Mesodermal cell (in vitro differentiated cells): ENCODE measurements at regions not wholly inside any gene's neighbourhood (a gene's known extent, or its start where the extent isn't known, plus 50 kb on each side); places are given as distances from the start of the nearest gene placed in this dataset.

Experiments used
- H3K27ac ChIP-seq: 2 replicates; pipeline ENCODE4 v1.7.0; 2013; ENCODE audit warnings: mild to moderate bottlenecking, low read depth, low read length, moderate library complexity; ENCODE audit not compliant: severe bottlenecking
- H3K36me3 ChIP-seq: 2 replicates; pipeline ENCODE4 v1.7.1; 2013; ENCODE audit warnings: mild to moderate bottlenecking, low read length, moderate library complexity; ENCODE audit not compliant: control insufficient read depth, insufficient read depth
- H3K4me1 ChIP-seq: one replicate; pipeline ENCODE4 v1.7.1; 2013; ENCODE audit warnings: mild to moderate bottlenecking, low read length; ENCODE audit not compliant: insufficient read depth, control insufficient read depth, poor library complexity, severe bottlenecking
- H3K4me3 ChIP-seq: 2 replicates; pipeline ENCODE4 v1.7.0; 2013; ENCODE audit warnings: low read length, control low read depth, mild to moderate bottlenecking; ENCODE audit not compliant: insufficient read depth, poor library complexity, severe bottlenecking; ENCODE audit errors: extremely low read depth
- H3K9me3 ChIP-seq: 2 replicates; pipeline ENCODE4 v1.7.1; 2013; ENCODE audit warnings: mild to moderate bottlenecking, low read length, moderate library complexity; ENCODE audit not compliant: control insufficient read depth
- WGBS, 2 experiments: methylation state at CpG; one replicate each; pipeline ENCODE4 v1.1.5; 2013; ENCODE audit warnings: missing lambda C conversion rate in 2 of 2; ENCODE audit not compliant: insufficient coverage in 2 of 2; 5-methylcytosine and 5-hydroxymethylcytosine counted together

DNA sequence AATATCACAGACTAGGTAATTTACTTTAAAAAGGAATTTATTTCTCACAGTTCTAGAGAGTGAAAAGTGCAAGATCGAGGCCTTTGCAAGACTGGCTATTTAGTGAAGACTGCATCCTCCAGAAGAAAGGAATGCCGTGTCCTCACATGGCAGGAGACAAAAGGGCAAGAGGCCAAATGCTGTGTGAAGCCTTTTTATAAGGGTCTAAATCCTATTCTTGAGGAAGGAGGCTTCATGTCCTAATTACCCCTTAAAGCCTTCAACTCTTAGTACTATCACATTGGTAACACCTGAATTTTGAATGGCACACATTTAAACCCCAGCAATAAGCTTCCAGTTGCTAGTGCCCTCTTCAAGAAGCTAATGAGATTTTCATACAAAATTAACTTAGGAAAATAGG is 1882.3 kb upstream of the PIK3C3 start:
- no peak overlapping the region for H3K27ac ChIP-seq
- no peaks in the 10 kb centered on the region for H3K9me3 ChIP-seq
- H3K4me1 ChIP-seq, result no peaks in the 10 kb centered on the region
- no peak overlapping the region for H3K4me3 ChIP-seq
- H3K36me3 ChIP-seq, result no peaks in the 10 kb centered on the region
- 73% methylated on average over 2 of the region's 2 CpGs; no CpG with 5 or more reads in 1 of the 2 experiments for WGBS, 2 experiments

GRCh38 chr18:40066368-40066767 is 1888.7 kb upstream of the PIK3C3 start:
- no peak overlapping the region for H3K27ac ChIP-seq
- no peaks in the 10 kb centered on the region for H3K36me3 ChIP-seq
- no peaks in the 10 kb centered on the region for H3K9me3 ChIP-seq
- no peaks in the 10 kb centered on the region for H3K4me1 ChIP-seq
- no peak overlapping the region for H3K4me3 ChIP-seq
- whole genome bisulfite sequencing, 2 experiments, result no CpG with 5 or more reads among the region's 1 CpG

DNA sequence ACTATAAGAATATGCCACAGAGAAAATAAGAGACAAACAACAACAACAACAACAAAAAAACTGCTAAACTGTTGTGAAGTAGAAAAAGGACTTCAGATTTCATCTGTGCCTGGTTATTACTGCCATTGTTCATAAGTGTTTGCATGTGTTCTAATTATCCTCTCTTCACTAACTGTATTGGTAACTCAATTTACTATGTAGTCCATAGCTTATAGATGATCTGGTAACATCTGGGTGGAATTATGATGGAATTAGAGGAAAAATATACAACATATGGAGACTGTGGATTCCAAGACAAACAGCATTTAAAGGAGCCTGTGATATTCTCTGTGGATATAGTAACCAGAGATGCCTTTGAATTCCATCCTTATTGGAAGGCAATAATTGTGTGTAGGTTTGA is 1891.5 kb upstream of the PIK3C3 start:
- no peak overlapping the region for H3K4me3 ChIP-seq
- H3K4me1 ChIP-seq, result no peaks in the 10 kb centered on the region
- no peaks in the 10 kb centered on the region for H3K9me3 ChIP-seq
- H3K36me3 ChIP-seq, result no peaks in the 10 kb centered on the region
- no peak overlapping the region for H3K27ac ChIP-seq

GRCh38 chr18:40061086-40061485 is 1893.9 kb upstream of the PIK3C3 start:
- Histone ChIP-seq H3K9me3 (no peaks in the 10 kb centered on the region), H3K27ac (no peak overlapping the region), H3K4me3 (no peak overlapping the region), H3K4me1 (no peaks in the 10 kb centered on the region), H3K36me3 (no peaks in the 10 kb centered on the region)
- WGBS, 2 experiments, result 63 to 85% methylated on average over 1 to 2 of the region's 2 CpGs

DNA sequence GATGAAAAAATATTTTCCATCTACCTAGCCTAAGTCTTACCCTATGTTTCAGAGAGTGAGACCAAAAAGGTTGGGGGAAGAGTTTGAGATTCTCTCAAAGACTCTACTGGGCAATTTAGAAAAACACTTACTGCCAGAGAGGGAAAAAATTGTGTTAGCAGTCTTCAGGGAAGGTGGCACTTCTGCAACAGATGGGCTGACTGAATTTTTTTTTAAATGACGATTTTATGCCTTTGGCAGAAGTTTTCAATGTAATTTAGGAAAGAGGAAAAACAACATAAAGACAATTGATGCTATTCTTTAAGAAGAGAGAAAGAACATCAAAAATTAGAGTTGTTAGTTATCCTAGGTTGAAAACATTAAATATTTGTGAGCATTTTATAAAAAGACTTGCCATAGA is 1894.5 kb upstream of the PIK3C3 start:
- no peaks in the 10 kb centered on the region for H3K4me1 ChIP-seq
- WGBS, 2 experiments, result no CpG with 5 or more reads among the region's 1 CpG
- H3K36me3 ChIP-seq, result no peaks in the 10 kb centered on the region
- H3K4me3 ChIP-seq, result no peak overlapping the region
- H3K27ac ChIP-seq, result no peak overlapping the region
- H3K9me3 ChIP-seq, result no peaks in the 10 kb centered on the region

DNA sequence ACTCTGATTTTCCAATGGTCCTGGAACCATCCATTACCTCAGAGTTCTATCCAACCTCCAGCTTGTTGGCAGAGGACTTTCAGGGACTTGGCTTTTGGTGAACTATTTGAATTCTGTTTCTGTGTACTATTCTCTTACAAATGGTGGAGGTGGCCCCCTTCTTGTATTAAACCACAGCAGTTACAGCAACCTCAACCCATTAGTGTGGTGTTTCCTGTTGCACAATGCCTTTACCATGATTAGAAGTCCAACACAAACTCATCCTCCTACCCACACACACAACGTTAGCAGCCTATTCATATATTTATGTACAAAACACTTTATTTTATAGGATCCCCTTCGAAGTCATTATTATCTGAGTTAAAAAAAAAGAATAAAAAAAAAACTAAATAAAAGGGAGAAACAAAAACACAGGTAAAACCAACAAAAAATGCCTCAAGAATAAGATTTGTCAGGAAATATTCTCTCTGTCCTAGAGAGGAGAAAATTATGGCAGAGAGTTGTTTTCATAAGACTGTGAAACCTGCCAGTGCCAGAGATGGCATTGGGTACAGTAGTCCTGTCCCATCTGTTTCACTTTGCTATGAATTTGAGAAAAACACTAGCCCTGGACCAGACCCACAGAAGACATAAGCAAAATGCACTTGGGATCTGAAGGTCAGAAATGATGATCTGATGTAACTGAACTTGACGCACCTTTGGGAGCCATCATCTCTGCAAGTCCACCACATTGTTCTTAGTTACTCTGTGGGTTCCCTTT is 1896.0 kb upstream of the PIK3C3 start:
- H3K27ac ChIP-seq, result no peak overlapping the region
- H3K4me3 ChIP-seq, result no peak overlapping the region
- H3K36me3 ChIP-seq, result no peaks in the 10 kb centered on the region
- H3K4me1 ChIP-seq, result no peaks in the 10 kb centered on the region
- no peaks in the 10 kb centered on the region for H3K9me3 ChIP-seq
- WGBS, 2 experiments, result 75 to 100% methylated on average over 1 of the region's 3 CpGs

DNA sequence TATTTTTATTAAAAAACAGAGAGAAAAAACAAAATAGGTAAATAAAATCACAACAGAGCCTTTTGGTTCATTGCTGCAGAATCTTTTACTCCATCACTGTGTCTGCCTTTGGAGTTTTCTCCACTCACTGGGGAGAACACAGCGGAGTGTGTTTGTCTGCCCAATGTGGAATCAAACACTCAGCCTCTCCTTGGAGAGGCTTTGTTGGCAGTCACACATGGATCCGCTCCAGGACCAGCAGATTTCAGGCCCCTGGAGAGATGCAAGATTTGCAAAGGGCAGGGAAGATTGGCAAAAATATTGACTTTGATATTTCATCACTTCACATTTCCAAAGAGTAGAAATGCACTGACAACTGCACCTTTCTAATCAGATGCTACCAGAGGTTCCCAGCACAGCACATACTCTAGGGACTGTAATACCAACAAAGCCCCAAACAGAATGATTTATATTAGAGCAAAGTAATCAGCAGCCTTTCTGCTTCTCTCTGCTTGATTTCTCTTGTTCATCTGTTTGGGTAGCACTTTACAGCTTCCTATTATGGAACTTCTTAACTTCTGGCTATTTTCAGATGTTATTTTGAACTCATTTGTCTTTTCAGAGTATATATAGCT is 1898.8 kb upstream of the PIK3C3 start:
- Histone ChIP-seq H3K4me1 (no peaks in the 10 kb centered on the region), H3K27ac (no peak overlapping the region), H3K4me3 (no peak overlapping the region), H3K36me3 (no peaks in the 10 kb centered on the region), H3K9me3 (no peaks in the 10 kb centered on the region)
- WGBS, 2 experiments, result 82 to 93% methylated on average over 2 of the region's 2 CpGs

GRCh38 chr18:40055262-40055661 is 1899.8 kb upstream of the PIK3C3 start:
- no peak overlapping the region for H3K4me3 ChIP-seq
- H3K36me3 ChIP-seq, result no peaks in the 10 kb centered on the region
- no peaks in the 10 kb centered on the region for H3K4me1 ChIP-seq
- H3K27ac ChIP-seq, result no peak overlapping the region
- 100% methylated on average over 4 of the region's 5 CpGs for WGBS, 2 experiments
- H3K9me3 ChIP-seq, result no peaks in the 10 kb centered on the region

DNA sequence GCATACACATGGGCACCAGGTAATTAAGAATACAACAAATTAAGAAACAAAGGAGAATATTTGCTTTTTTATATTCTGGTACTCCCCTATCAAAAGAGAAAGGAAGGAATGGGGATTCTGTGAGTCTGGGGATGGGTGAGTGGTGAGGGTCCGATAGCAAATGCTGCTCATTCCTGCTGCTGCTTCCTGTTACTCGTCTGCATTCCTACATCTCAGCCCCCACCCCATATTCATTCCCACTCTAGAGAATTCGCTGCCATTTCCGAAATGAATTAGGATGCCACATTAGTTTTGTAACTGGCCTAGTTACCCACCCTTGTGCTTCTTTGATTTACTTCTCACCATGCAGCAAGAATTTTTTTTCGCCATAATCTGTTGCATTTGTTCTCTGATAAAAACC is 1905.3 kb upstream of the PIK3C3 start:
- Histone ChIP-seq H3K36me3 (no peaks in the 10 kb centered on the region), H3K27ac (no peak overlapping the region), H3K4me1 (peaks cover 4% of the 10 kb centered on the region), H3K4me3 (no peak overlapping the region), H3K9me3 (no peaks in the 10 kb centered on the region)
- 46 to 84% methylated on average over 2 to 3 of the region's 5 CpGs for WGBS, 2 experiments

DNA sequence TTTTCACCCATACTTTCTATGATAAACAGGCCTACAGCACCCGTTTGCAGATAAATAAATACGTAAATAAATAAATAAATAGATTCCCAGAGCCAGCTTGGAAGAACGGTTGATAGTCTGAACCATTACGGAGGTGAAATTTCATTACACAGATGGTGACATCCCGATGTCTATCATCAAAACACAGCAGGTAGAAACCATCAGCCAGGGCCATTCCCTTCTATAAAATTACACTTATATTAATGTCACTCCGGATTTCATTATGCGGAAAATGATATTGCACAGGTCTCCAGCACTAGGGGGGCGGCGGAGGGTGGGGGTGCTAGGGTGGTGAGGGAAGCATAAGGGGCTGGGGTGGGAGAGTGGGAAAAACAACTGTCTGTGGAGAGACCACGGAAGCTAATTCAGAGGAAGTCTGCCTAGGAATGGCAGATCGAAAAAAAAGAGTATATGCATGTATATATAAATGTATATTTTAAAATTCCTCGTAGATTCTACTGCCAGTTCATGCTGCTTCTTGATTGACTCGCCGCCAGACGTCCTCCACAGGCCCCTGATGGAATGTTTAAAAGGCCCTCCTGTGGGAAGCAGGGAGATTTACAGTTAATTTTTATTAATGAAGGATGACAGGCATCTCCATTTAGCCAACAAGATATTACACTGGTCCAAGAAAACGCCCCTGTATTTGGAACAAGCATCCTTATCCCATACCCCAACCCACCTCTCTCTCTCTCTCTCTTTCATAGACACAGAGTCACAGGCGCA is 1906.0 kb upstream of the PIK3C3 start:
- H3K27ac ChIP-seq, result no peak overlapping the region
- no peaks in the 10 kb centered on the region for H3K36me3 ChIP-seq
- WGBS, 2 experiments, result 90 to 100% methylated on average over 4 to 9 of the region's 17 CpGs
- H3K9me3 ChIP-seq, result no peaks in the 10 kb centered on the region
- peaks cover 4% of the 10 kb centered on the region for H3K4me1 ChIP-seq
- H3K4me3 ChIP-seq, result no peak overlapping the region

DNA sequence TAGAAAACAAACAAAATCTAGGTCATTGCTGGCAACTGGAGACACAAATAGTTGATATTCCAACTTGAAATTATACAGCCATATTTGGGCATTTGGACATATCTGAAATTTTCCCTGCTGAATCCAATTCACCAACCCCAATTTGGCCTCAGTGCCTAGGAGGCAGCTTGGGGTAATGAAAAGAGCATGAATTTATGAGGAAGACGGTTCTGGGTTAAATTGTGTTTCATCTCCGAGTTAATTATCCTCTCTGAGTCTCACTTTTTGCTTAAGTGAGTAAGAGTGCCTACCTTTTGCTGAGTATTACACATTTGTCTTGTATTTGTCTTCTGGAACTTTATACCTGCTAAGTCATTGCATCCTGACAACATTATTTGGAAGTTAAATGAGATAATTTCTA is 1906.8 kb upstream of the PIK3C3 start:
- Histone ChIP-seq H3K9me3 (no peaks in the 10 kb centered on the region), H3K4me1 (peaks cover 4% of the 10 kb centered on the region), H3K27ac (no peak overlapping the region), H3K4me3 (no peak overlapping the region), H3K36me3 (no peaks in the 10 kb centered on the region)
- 100% methylated on average over 2 of the region's 2 CpGs; no CpG with 5 or more reads in 1 of the 2 experiments for WGBS, 2 experiments
